HepG2 (cell line): ENCODE measurements at regions not wholly inside any gene's neighbourhood (a gene's known extent, or its start where the extent isn't known, plus 50 kb on each side); places are given as distances from the start of the nearest gene placed in this dataset.

Source experiments
- ATAC-seq: fragments of 200-7000 bp; cut with Tn5 transposase; 3 replicates; pipeline ENCODE4 v1.9.1; 2020; ENCODE audit warnings: mild to moderate bottlenecking, moderate library complexity
- BruUV-seq: library from RNA; stranded (reverse); fragments of 400-500 nt; replicated peaks from 2 replicates; lab custom pipeline; 2021; lab: Mats Ljungman, UMichigan
- CTCF ChIA-PET: fragments of 300-600 bp; formaldehyde crosslinking; extraction: SDS; loops from one replicate; lab custom pipeline; 2021; ENCODE audit warnings: low total read pairs, inconsistent platforms, low intra/inter-chr PET ratio; lab: Yijun Ruan, JAX
- POLR2A ChIA-PET: fragments of 350-600 bp; sonication (Branson Sonifier 250); formaldehyde crosslinking; loops from one replicate; lab custom pipeline; 2020; ENCODE audit warnings: antibody characterized with exemption, inconsistent platforms; lab: Yijun Ruan, JAX
- DNase-seq: peaks from one replicate; pipeline ENCODE4 v3.0.0-alpha.2; 2015; ENCODE audit warnings: low spot score
- FAIRE-seq: peaks from 3 replicates; lab custom pipeline; 2011; peaks lifted over from hg19 to GRCh38; lab: Jason Lieb, UNC
- H2AFZ ChIP-seq: one replicate; pipeline ENCODE4 v1.6.1; 2011; ENCODE audit warnings: low read length, inconsistent platforms
- H3K27ac ChIP-seq: fragments of 300-600 bp; 3 replicates; pipeline ENCODE4 v1.8.0; 2011; ENCODE audit warnings: mixed run types, mild to moderate bottlenecking, mixed read lengths, low read length, inconsistent platforms; ENCODE audit not compliant: insufficient read depth; ENCODE audit errors: extremely low read length
- H3K27me3 ChIP-seq, 2 experiments: fragments of 200-600 bp in 1 of 2; 2 replicates in 1 of 2; 3 replicates in 1 of 2; pipeline versions ENCODE4 v1.6.0 to v1.8.0; 2011; ENCODE audit warnings: low read length in 2 of 2, mild to moderate bottlenecking in 2 of 2, moderate library complexity in 2 of 2, inconsistent platforms in 1 of 2; ENCODE audit not compliant: insufficient read depth in 2 of 2, control insufficient read depth in 1 of 2
- H3K36me3 ChIP-seq, 2 experiments: fragments of 200-600 bp in 1 of 2; replicated peaks in 1 of 2; 2 replicates in 1 of 2; 3 replicates in 1 of 2; pipeline versions ENCODE4 v1.5.1 to v1.8.0; 2011; ENCODE audit warnings: low read length in 2 of 2, inconsistent platforms in 1 of 2; ENCODE audit not compliant: insufficient read depth in 2 of 2, control insufficient read depth in 1 of 2
- H3K4me1 ChIP-seq: 2 replicates; pipeline ENCODE4 v1.5.1; 2012; ENCODE audit warnings: low read length, inconsistent platforms; ENCODE audit not compliant: insufficient read depth
- H3K4me2 ChIP-seq: 2 replicates; pipeline ENCODE4 v1.6.0; 2011; ENCODE audit warnings: low read depth, low read length, inconsistent platforms
- H3K4me3 ChIP-seq, 3 experiments: fragments of 200-600 bp in 1 of 3; sonication (generic), shearing (Covaris generic) in 1 of 3; replicated peaks in 1 of 3; 2 replicates each; pipeline ENCODE4 v1.5.1; 2011 to 2016; ENCODE audit warnings: low read length in 3 of 3, inconsistent platforms in 2 of 3, low read depth in 2 of 3, mild to moderate bottlenecking in 2 of 3, control low read depth in 1 of 3, mixed read lengths in 1 of 3; ENCODE audit not compliant: insufficient read depth in 1 of 3
- H3K79me2 ChIP-seq: one replicate; pipeline ENCODE4 v1.6.1; 2011; ENCODE audit warnings: low read length, inconsistent platforms; ENCODE audit not compliant: insufficient read depth
- H3K9ac ChIP-seq: 2 replicates; pipeline ENCODE4 v1.6.0; 2011; ENCODE audit warnings: mild to moderate bottlenecking, low read depth, low read length, inconsistent platforms; ENCODE audit not compliant: insufficient read depth
- H3K9me3 ChIP-seq: 2 replicates; pipeline ENCODE4 v1.5.1; 2012; ENCODE audit warnings: mild to moderate bottlenecking, low read length
- H4K20me1 ChIP-seq: 2 replicates; pipeline ENCODE4 v1.6.0; 2011; ENCODE audit warnings: inconsistent platforms, mild to moderate bottlenecking, low read length, moderate library complexity; ENCODE audit not compliant: insufficient read depth
- BCL6 ChIP-seq: IDR thresholded peaks from 2 replicates; pipeline ENCODE4 v1.6.1; 2016; ENCODE audit warnings: missing genetic modification reagents, missing compliant biosample characterization
- RFX3 ChIP-seq: IDR thresholded peaks from 2 replicates; pipeline ENCODE4 v1.6.1; 2016; ENCODE audit warnings: missing biosample characterization, missing genetic modification reagents
- RNF219 ChIP-seq: sonication (generic); formaldehyde crosslinking; IDR thresholded peaks from 2 replicates; pipeline ENCODE4 v1.5.0; 2020; ENCODE audit warnings: mild to moderate bottlenecking, missing genetic modification reagents
- XRCC5 ChIP-seq: fragments of 200-400 bp; formaldehyde crosslinking; optimal IDR thresholded peaks from 2 replicates; pipeline ENCODE3; 2017; ENCODE audit warnings: mild to moderate bottlenecking, low read length
- ZNF646 ChIP-seq: sonication (generic); formaldehyde crosslinking; IDR thresholded peaks from 2 replicates; pipeline ENCODE4 v1.9.0; 2021; ENCODE audit warnings: mild to moderate bottlenecking, missing genetic modification reagents
- WGBS: methylation state at CpG from one replicate; pipeline ENCODE4 v1.1.6; 2017; ENCODE audit warnings: low lambda C conversion rate; 5-methylcytosine and 5-hydroxymethylcytosine counted together
- in situ Hi-C: cut with HindIII; loops from 2 replicates; pipeline ENCODE4 v1.10.0; 2017; ENCODE audit warnings: low pct_unique_long_range_greater_than_20kb; ENCODE audit not compliant: extremely low pct_ligation_motif_present
- intact Hi-C: fragments of 100-400 bp; cut with micrococcal nuclease; formaldehyde crosslinking; loops from one replicate; pipeline ENCODE4 v1.10.0; 2022; ENCODE audit not compliant: unreplicated experiment

- FAIRE-seq (no peak), ATAC-seq (no peak), DNase-seq (no peak)
- H3K27ac ChIP-seq, result no peak overlapping the region
- BruUV-seq, result no TSS peak
- in situ Hi-C loops, result no loop called here
- no peaks in the 10 kb centered on the region for H4K20me1 ChIP-seq
- no peaks in the 10 kb centered on the region; a peak in 1 of 5 replicates for H3K27me3 ChIP-seq
- no peak overlapping the region for H3K9ac ChIP-seq
- no peaks in the 10 kb centered on the region for H3K4me1 ChIP-seq
- POLR2A ChIA-PET, result no interaction called here
- H2AFZ ChIP-seq, result no peak overlapping the region
- no peak for TF ChIP-seq BCL6 (CRISPR knock-in tag)
- TF ChIP-seq XRCC5, result no peak
- no peak for TF ChIP-seq RFX3 (CRISPR knock-in tag)
- no peak for TF ChIP-seq RNF219 (CRISPR knock-in tag)
- no peak for TF ChIP-seq ZNF646
- no peak overlapping the region for H3K4me3 ChIP-seq
- intact Hi-C loops, result no loop called here
- no peaks in the 10 kb centered on the region for H3K79me2 ChIP-seq
- H3K9me3 ChIP-seq, result no peaks in the 10 kb centered on the region
- H3K36me3 ChIP-seq, result no peaks in the 10 kb centered on the region
- 55% methylated on average over 2 of the region's 2 CpGs for WGBS
- H3K4me2 ChIP-seq, result no peak overlapping the region
- CTCF ChIA-PET, result no interaction called here
These were observed 276.1 kb downstream of the PLK2 start for GRCh38 chr5:58183786-58184085.
